ENCODE measurements at regions not wholly inside any gene's neighbourhood (a gene's known extent, or its start where the extent isn't known, plus 50 kb on each side); places are given as distances from the start of the nearest gene placed in this dataset.

GRCh38 chr3:106126846-106127235 lies 258.0 kb upstream of the CBLB start:
- no peaks in the 10 kb centered on the region for H3K36me3 ChIP-seq
- H3K27ac ChIP-seq = no peak overlapping the region
- TF ChIP-seq POLR2A (IDR thresholded peaks at IDR 0.05) (no peak), CTCF (IDR thresholded peaks at IDR 0.05) (no peak)
- H3K27me3 ChIP-seq = no peaks in the 10 kb centered on the region
- no peaks in the 10 kb centered on the region for H3K4me1 ChIP-seq
- H3K4me3 ChIP-seq = no peak overlapping the region
- H3K9me3 ChIP-seq = no peaks in the 10 kb centered on the region
- no peak for DNase-seq

GRCh38 chr3:106129939-106130338 lies 261.1 kb upstream of the CBLB start:
- H3K4me1 ChIP-seq = no peaks in the 10 kb centered on the region

GRCh38 chr3:106130384-106131198 lies 261.8 kb upstream of the CBLB start:
- no peaks in the 10 kb centered on the region for H3K27me3 ChIP-seq
- H3K4me1 ChIP-seq = no peaks in the 10 kb centered on the region
- H3K4me3 ChIP-seq = no peak overlapping the region
- no peak overlapping the region for H3K27ac ChIP-seq
- no peak for DNase-seq
- no peaks in the 10 kb centered on the region for H3K9me3 ChIP-seq
- TF ChIP-seq CTCF (IDR thresholded peaks at IDR 0.05) (no peak), POLR2A (IDR thresholded peaks at IDR 0.05) (no peak)
- no peaks in the 10 kb centered on the region for H3K36me3 ChIP-seq

More at GRCh38 chr3:106129939-106130338, 261.1 kb upstream of the CBLB start:
- no peak for DNase-seq
- TF ChIP-seq CTCF (IDR thresholded peaks at IDR 0.05) (no peak), POLR2A (IDR thresholded peaks at IDR 0.05) (no peak)
- Histone ChIP-seq H3K27me3 (no peaks in the 10 kb centered on the region), H3K4me3 (no peak overlapping the region), H3K36me3 (no peaks in the 10 kb centered on the region), H3K27ac (no peak overlapping the region), H3K9me3 (no peaks in the 10 kb centered on the region)

- H3K36me3 ChIP-seq = no peaks in the 10 kb centered on the region
- no peak overlapping the region for H3K4me3 ChIP-seq
- no peaks in the 10 kb centered on the region for H3K4me1 ChIP-seq
- DNase-seq = peak in 1 of 3 donors; percentile 26
- H3K27ac ChIP-seq = no peak overlapping the region
- TF ChIP-seq CTCF (IDR thresholded peaks at IDR 0.05) (no peak), POLR2A (IDR thresholded peaks at IDR 0.05) (no peak)
- no peaks in the 10 kb centered on the region for H3K9me3 ChIP-seq
- no peaks in the 10 kb centered on the region for H3K27me3 ChIP-seq
These were observed 266.8 kb upstream of the CBLB start for GRCh38 chr3:106135451-106136160.

- Histone ChIP-seq H3K4me1 (no peaks in the 10 kb centered on the region), H3K27me3 (no peaks in the 10 kb centered on the region), H3K9me3 (no peaks in the 10 kb centered on the region), H3K27ac (no peak overlapping the region), H3K36me3 (no peaks in the 10 kb centered on the region), H3K4me3 (no peak overlapping the region)
- DNase-seq = no peak
- no peak for TF ChIP-seq CTCF (IDR thresholded peaks at IDR 0.05)
- TF ChIP-seq POLR2A (IDR thresholded peaks at IDR 0.05) = no peak
These were observed 271.0 kb upstream of the CBLB start for GRCh38 chr3:106139826-106140225.

Measured in Peyer's patch (tissue), 4 donors.